GM20000 (cell line): ENCODE measurements at regions not wholly inside any gene's neighbourhood (a gene's known extent, or its start where the extent isn't known, plus 50 kb on each side); places are given as distances from the start of the nearest gene placed in this dataset.

Experiments
- DNase-seq: peaks from one replicate; pipeline ENCODE4 v3.0.0; 2012; ENCODE audit warnings: low spot score
- CTCF ChIP-seq: IDR thresholded peaks from 2 replicates; pipeline ENCODE4 v1.5.1; 2012; ENCODE audit warnings: mild to moderate bottlenecking, control low read depth; ENCODE audit errors: extremely low read depth, missing control alignments

GRCh38 chr1:219374636-219375035 lies 201.0 kb downstream of the LYPLAL1 start:
- TF ChIP-seq CTCF = no peak
- no peak for DNase-seq

GRCh38 chr1:219374046-219374566 lies 200.4 kb downstream of the LYPLAL1 start:
- DNase-seq = no peak

GRCh38 chr1:219373616-219373935 lies 199.9 kb downstream of the LYPLAL1 start:
- DNase-seq = no peak
- no peak for TF ChIP-seq CTCF

More at GRCh38 chr1:219374046-219374566, 200.4 kb downstream of the LYPLAL1 start:
- TF ChIP-seq CTCF = no peak

- TF ChIP-seq CTCF = no peak
- no peak for DNase-seq
These were observed 199.4 kb downstream of the LYPLAL1 start for GRCh38 chr1:219372916-219373615.

GRCh38 chr1:219371471-219371870 lies 197.8 kb downstream of the LYPLAL1 start:
- TF ChIP-seq CTCF = no peak
- DNase-seq = no peak

- DNase-seq = no peak
- no peak for TF ChIP-seq CTCF
These were observed 193.8 kb downstream of the LYPLAL1 start for GRCh38 chr1:219367496-219367895.

- TF ChIP-seq CTCF = no peak
- DNase-seq = no peak
These were observed 191.8 kb downstream of the LYPLAL1 start for GRCh38 chr1:219365451-219365850.
